Activated CD4-positive, alpha-beta T cell treated with anti-CD3 and anti-CD28 coated beads, Interleukin-2, Interleukin-6, amounts not matched to agents 100 ng/mL and 50 ng/mL, durations not matched to agents 16 hours and 8 hours (primary cell): ENCODE measurements at regions not wholly inside any gene's neighbourhood (a gene's known extent, or its start where the extent isn't known, plus 50 kb on each side); places are given as distances from the start of the nearest gene placed in this dataset.
A peak's percentile ranks its signal among the peaks of the same experiment; 100 is the strongest.

Experiments
- DNase-seq: peaks from one replicate; pipeline ENCODE4 v3.0.0-alpha.2; 2020

- no peak for DNase-seq
Measured at GRCh38 chr16:86751076-86752030, 173.0 kb downstream of the FOXL1 start.

DNA sequence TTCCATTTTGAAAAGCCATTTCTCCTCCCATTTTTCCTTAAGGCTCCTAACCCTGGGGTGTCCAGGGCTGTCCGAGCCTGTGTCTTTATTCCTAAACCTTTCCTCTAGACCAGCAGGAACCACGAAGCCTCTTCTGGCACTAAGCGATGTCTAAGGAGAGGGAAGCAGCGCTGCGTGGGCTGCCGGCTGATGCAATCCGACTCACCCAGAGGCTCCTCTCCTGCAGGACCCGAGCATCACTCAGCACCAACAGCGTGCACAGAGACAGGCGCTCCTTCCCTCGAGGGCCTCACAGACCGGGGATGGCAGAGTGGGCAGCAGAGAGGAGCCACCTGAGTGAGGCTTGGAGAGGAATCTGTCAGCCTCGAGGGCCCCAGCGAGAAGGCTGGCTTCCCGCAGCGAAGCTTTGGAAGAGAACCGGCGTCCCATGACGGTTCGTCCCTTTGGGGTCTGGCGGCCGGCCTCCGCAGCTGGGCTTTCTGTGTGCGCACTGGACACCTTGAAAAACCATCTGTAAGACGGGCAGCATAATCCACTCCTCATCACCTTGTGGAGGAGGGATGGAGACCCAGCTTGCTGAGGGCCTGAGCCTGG lies 174.3 kb downstream of the FOXL1 start:
- no peak for DNase-seq

GRCh38 chr16:86753399-86753798 lies 175.1 kb downstream of the FOXL1 start:
- DNase-seq = no peak

DNA sequence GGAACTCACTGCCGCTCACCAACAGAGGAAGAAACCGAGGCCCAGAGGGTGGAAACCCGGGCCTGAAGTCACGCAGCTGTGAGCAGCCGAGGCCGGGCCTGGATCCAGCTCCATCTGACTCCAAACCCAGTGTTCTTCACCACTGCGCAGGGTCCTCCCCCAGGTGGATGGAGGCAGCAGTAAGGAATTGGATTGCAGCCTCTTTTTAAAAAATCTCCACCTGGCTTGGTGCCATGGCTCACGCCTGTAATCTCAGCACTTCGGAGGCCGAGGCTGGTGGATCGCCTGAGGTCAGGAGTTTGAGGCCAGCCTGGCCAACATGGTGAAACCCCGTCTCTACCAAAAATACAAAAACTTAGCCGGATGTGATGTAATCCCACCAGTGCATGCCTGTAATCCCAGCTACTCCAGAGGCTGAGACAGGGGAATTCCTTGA lies 177.2 kb downstream of the FOXL1 start:
- DNase-seq = no peak

DNA sequence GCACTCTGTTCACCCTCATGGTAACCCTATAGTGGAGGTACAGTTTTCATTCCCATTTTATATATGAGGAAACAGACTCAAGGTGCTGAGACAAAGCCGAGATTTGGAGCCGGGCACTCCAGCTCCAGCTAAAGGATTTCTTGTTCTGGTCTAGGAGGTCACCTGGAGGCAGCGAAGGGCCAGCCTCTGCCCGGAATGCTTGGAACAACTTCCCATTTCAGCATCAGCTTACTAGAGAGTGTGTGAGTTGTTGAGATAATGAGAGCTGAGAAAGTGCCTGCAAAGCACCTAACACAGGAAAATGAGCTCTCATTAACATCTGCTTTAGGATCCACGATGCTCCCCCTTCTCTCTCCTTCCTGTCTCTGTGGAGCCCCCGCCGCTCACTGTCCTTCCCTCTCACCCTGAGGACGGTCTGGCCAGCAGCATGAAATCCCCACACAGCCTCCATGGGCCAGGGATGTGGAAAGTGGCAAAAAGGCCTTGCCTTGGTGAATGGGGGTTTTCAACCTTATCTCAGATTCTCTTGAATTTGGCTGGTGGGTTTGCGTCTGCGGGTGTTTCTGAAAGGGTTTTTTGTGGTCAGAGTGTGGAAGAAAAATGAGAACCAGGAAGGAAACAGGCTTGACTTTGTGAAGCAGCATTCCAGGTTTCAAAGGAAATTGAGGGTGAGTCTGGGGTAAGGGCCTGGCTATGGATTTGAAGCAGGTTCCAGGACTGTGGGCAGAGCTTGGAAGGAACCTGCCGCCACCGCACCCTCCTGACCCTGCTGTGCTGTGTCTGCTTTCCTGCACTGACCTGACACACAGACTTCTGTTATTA lies 178.7 kb downstream of the FOXL1 start:
- DNase-seq = no peak

DNA sequence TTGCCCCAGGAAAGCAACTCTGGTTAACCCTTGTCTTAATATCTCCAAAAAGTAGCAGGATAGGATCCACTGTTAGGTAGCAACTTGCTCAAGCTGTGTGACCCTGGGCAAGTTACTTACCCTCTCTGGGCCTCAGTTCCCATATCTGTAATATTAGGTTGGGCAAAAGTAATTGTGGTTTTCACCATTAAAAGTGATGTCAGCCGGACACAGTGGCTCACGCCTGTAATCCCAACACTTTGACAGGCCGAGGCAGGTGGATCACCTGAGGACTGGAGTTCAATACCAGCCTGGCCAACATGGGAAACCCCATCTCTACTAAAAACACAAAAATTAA lies 179.3 kb downstream of the FOXL1 start:
- DNase-seq = no peak

GRCh38 chr16:86758932-86759331 lies 180.6 kb downstream of the FOXL1 start:
- DNase-seq = no peak

- DNase-seq = peak; percentile 51
Measured at GRCh38 chr16:86761111-86762031, 183.0 kb downstream of the FOXL1 start.

GRCh38 chr16:86762095-86762494 lies 183.7 kb downstream of the FOXL1 start:
- no peak for DNase-seq

- DNase-seq = no peak
Measured at GRCh38 chr16:86763819-86764218, 185.5 kb downstream of the FOXL1 start.

- no peak for DNase-seq
Measured at GRCh38 chr16:86764551-86764950, 186.2 kb downstream of the FOXL1 start.

GRCh38 chr16:86765389-86766026 lies 187.2 kb downstream of the FOXL1 start:
- DNase-seq = no peak

- no peak for DNase-seq
Measured at GRCh38 chr16:86766700-86767099, 188.4 kb downstream of the FOXL1 start.

- DNase-seq = no peak
Measured at GRCh38 chr16:86768228-86768791, 190.0 kb downstream of the FOXL1 start.

DNA sequence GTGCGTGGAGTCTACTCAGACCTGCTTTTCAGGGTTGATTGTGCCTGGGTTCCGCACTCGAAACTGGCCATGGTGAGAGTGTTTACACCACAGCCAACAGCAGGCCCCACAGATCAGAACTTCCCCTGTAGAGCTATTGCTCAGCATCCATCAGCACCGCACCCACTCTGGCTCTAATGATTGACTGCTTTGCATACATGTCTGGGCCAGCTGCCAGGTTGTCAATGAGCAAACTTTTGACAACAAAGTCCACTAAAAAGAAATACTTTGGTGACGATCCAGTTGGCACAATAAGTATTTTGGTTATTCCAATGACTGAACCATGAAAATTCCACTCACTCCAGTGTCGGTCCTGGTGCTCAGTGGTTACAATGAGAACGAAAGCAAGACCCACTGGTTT lies 190.7 kb downstream of the FOXL1 start:
- DNase-seq = no peak

- no peak for DNase-seq
Measured at GRCh38 chr16:86771506-86772460, 193.4 kb downstream of the FOXL1 start.

DNA sequence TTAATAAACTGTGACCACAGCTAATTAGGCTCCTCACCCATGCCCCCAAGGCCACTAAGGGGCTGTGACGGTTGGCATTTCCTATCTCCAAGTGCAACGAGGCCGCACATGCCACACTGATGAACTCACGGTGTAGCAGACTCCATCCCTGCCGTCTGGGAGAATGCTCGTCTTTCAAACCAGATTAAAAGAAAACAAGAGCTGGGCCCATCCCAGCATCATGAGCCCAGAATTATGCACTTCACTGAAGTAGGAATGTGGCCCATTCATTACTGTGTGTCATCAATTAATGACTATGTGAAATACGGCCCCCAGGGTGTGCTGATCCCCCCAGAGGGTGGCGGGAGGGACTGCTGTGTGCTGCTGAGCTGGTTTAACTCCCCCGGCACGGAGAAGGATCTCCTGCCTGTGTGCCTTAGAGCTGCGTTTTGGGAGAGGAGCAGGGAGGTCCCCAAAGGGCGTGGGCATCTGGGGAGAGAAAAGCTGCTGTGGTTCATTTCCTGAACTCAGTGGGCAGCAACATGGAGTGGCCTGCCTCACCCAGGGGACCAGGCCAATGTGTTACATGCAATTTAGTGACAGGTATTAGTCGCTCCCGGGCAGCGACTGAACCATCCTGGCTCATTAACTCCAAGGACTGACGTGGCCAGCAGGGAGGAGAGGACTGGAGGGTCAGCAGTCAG lies 194.5 kb downstream of the FOXL1 start:
- DNase-seq = no peak

GRCh38 chr16:86773354-86773715 lies 195.0 kb downstream of the FOXL1 start:
- no peak for DNase-seq

GRCh38 chr16:86774931-86775330 lies 196.6 kb downstream of the FOXL1 start:
- DNase-seq = no peak

DNA sequence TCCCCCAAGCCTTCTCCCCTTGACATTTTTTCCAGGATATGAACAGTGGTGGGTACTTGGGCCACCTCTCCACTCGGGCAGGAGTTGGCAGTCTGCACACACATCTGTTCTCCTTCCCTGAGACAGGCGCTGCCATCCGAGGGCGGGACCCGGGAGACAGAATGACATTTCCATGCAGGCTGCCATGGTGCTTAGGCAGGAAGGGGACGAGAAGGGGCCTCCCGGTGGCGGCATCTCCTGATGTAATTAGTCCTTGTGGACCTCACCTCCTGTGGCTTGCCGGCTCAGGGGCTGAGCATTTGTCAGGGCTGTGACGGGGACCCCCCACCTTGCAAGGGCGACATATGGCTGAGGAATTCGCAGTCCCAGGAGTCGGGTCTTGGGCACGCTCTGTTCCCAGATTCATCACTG lies 197.2 kb downstream of the FOXL1 start:
- DNase-seq = no peak
